BE2C (cell line): ENCODE measurements at regions not wholly inside any gene's neighbourhood (a gene's known extent, or its start where the extent isn't known, plus 50 kb on each side); places are given as distances from the start of the nearest gene placed in this dataset.

ENCODE experiments used
- DNase-seq: peaks from one replicate; pipeline ENCODE4 v3.0.0-alpha.2; 2020
- H3K27me3 ChIP-seq: fragments of 250-450 bp; sonication (Bioruptor Pico); 2 replicates; pipeline ENCODE4 v1.5.1; 2020; ENCODE audit warnings: mild to moderate bottlenecking
- H3K36me3 ChIP-seq: fragments of 250-450 bp; sonication (Bioruptor Pico); 2 replicates; pipeline ENCODE4 v1.5.1; 2020; ENCODE audit warnings: mild to moderate bottlenecking
- H3K4me1 ChIP-seq: fragments of 250-450 bp; sonication (Bioruptor Pico); 2 replicates; pipeline ENCODE4 v1.5.1; 2020
- H3K4me3 ChIP-seq: 2 replicates; pipeline ENCODE4 v1.5.1; 2011; ENCODE audit warnings: low read depth, low read length
- H3K9me3 ChIP-seq: fragments of 250-450 bp; sonication (Bioruptor Pico); 2 replicates; pipeline ENCODE4 v1.5.1; 2020
- CTCF ChIP-seq: IDR thresholded peaks from 2 replicates; pipeline ENCODE4 v1.5.1; 2012; ENCODE audit warnings: mild to moderate bottlenecking, low read depth, low read length

- no peak for TF ChIP-seq CTCF
- H3K36me3 ChIP-seq = no peaks in the 10 kb centered on the region
- H3K4me3 ChIP-seq = no peak overlapping the region
- H3K4me1 ChIP-seq = peaks cover 8% of the 10 kb centered on the region
- peaks cover 13% of the 10 kb centered on the region; the same call in 1 of the 2 replicates for H3K27me3 ChIP-seq
- no peak for DNase-seq
- no peaks in the 10 kb centered on the region for H3K9me3 ChIP-seq
These were observed 354.7 kb upstream of the PODXL start for GRCh38 chr7:131911112-131911511.

DNA sequence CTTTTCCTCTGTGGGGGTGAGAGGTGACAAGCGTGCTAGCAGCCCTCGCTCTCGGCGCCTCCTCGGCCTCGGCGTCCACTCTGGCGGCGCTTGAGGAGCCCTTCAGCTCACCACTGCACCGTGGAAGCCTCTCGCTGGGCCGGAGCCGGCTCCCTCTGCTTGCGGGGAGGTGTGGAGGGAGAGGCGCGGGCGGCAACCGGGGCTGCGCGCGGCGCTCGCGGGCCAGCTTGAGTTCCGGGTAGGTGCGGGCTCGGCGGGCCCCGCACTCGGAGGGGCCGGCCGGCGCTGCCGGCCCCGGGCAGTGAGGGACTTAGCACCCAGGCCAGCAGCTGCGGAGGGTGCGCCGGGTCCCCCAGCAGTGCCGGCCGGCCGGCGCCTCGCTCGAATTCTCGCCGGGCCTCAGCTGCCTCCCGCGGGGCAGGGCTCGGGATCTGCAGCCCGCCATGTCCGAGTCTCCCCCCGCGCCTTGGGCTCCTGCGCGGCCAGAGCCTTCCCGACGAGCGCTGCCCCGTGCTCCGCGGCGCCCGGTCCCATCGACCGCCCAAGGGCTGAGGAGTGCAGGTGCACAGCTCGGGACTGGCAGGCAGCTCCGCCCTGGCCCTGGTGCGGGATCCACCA, 352.8 kb upstream of the PODXL start:
- no peak for DNase-seq
- Histone ChIP-seq H3K36me3 (no peaks in the 10 kb centered on the region), H3K27me3 (peaks cover 13% of the 10 kb centered on the region; the same call in 1 of the 2 replicates), H3K4me3 (no peak overlapping the region), H3K4me1 (peaks cover 8% of the 10 kb centered on the region), H3K9me3 (no peaks in the 10 kb centered on the region)
- no peak for TF ChIP-seq CTCF

DNA sequence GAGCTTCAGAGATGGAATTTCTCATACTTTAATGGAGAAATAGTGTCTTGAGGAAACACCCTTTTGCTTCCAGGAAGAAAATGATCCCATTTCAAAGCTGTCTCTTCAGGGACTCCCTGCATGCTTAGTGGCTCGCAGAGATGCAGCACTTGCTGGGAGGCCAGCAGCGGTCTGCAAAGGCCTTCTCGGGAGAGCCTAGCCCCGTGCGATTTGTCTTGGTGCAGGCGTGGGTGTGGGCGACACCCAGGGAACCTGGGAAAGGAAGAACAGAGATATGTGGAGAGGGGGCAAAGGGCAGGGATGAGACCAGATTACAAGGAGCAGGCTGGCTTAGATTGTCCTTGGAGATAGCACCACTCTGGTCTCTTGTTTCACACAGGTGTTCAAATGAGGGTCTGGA, 352.3 kb upstream of the PODXL start:
- H3K9me3 ChIP-seq = no peaks in the 10 kb centered on the region
- no peak for TF ChIP-seq CTCF
- H3K27me3 ChIP-seq = peaks cover 13% of the 10 kb centered on the region; the same call in 1 of the 2 replicates
- H3K4me1 ChIP-seq = peaks cover 8% of the 10 kb centered on the region
- no peak overlapping the region for H3K4me3 ChIP-seq
- no peak for DNase-seq
- H3K36me3 ChIP-seq = no peaks in the 10 kb centered on the region

DNA sequence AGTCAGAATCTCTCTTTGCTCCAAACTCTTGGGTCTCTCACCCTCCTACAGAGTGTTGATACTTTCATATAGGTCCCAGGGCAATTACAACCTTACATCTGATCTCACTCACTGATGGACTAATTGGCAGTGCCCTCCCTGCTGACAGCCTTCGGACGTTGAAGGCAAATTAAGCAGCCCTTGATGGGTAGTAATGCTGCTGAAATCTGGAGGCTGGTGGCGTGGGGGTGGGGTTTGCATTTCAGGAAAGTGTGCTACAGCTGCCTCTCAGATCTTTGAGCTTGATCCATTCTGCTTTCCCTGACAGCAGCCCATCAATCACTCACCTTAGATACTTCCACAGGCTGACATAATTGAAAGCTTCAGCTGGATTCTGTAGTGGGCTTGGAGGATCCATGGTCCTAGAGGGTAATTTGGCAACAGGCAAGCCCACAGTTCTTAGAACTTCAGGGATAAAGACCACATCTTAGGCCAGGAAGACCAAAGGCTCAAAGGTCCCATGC, 349.1 kb upstream of the PODXL start:
- DNase-seq = no peak
- Histone ChIP-seq H3K36me3 (no peaks in the 10 kb centered on the region), H3K4me1 (no peaks in the 10 kb centered on the region), H3K9me3 (no peaks in the 10 kb centered on the region), H3K27me3 (peaks cover 13% of the 10 kb centered on the region; the same call in 1 of the 2 replicates), H3K4me3 (no peak overlapping the region)
- no peak for TF ChIP-seq CTCF

DNA sequence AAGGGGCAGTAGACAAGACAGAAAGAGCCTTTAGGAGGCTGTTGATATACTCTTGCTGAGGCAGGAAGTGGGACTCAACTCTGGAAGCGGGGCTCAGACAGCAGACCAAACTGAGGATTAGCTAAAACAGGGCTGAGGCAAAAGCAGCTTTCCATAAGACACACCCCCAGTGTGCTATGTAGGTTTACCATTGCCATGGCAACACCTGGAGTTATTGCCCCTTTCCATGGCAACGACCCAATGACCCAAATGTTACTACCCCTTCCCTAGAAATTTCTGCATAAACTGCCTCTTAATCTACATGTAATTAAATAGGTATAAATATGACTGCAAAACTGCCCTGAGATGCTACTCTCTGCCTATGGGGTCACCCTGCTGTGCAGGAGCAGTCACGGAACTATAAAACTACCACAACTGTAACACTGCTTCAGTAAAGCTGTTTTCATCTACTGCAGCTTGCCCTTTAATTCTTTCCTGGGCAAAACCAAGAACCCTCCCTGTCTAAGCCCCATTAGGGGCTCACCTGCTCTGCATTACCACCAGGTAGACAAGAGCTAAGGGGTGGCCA, 348.4 kb upstream of the PODXL start:
- H3K36me3 ChIP-seq = no peaks in the 10 kb centered on the region

More for the DNA sequence above, 348.4 kb upstream of the PODXL start:
- DNase-seq = no peak
- Histone ChIP-seq H3K9me3 (no peaks in the 10 kb centered on the region), H3K27me3 (peaks cover 13% of the 10 kb centered on the region; the same call in 1 of the 2 replicates), H3K4me3 (no peak overlapping the region), H3K4me1 (no peaks in the 10 kb centered on the region)
- TF ChIP-seq CTCF = no peak
